HG03354 (cell line): ENCODE measurements at regions not wholly inside any gene's neighbourhood (a gene's known extent, or its start where the extent isn't known, plus 50 kb on each side); places are given as distances from the start of the nearest gene placed in this dataset.
"Not testable (repeated sequence)": the region's sequence is repeated elsewhere in the genome, so short reads cannot be mapped to it uniquely, and the experiment has no call there.

ENCODE experiments used
- ATAC-seq: cut with Tn5 transposase; IDR thresholded peaks from one replicate; pipeline ENCODE4 v1.9.1; 2021; ENCODE audit warnings: mild to moderate bottlenecking; ENCODE audit not compliant: unreplicated experiment, poor library complexity, severe bottlenecking

GRCh38 chr2:143850084-143850483 is 669.8 kb downstream of the ZEB2 start:
- no peak for ATAC-seq

- no peak for ATAC-seq
These were observed 672.7 kb downstream of the ZEB2 start for GRCh38 chr2:143847257-143847656.

- no peak for ATAC-seq
These were observed 674.9 kb downstream of the ZEB2 start for GRCh38 chr2:143844986-143845385.

GRCh38 chr2:143843686-143844085 is 676.2 kb downstream of the ZEB2 start:
- ATAC-seq, result no peak

GRCh38 chr2:143842836-143843235 is 677.1 kb downstream of the ZEB2 start:
- no peak for ATAC-seq

GRCh38 chr2:143841935-143842334 is 678.0 kb downstream of the ZEB2 start:
- ATAC-seq, result no peak

GRCh38 chr2:143840601-143841000 is 679.3 kb downstream of the ZEB2 start:
- ATAC-seq, result no peak

- ATAC-seq, result no peak
These were observed 679.7 kb downstream of the ZEB2 start for GRCh38 chr2:143840194-143840593.

GRCh38 chr2:143839456-143839855 is 680.5 kb downstream of the ZEB2 start:
- ATAC-seq, result no peak

- ATAC-seq, result not testable (repeated sequence)
These were observed 682.9 kb downstream of the ZEB2 start for GRCh38 chr2:143837055-143837454.

GRCh38 chr2:143835481-143835880 is 684.4 kb downstream of the ZEB2 start:
- ATAC-seq, result no peak

- no peak for ATAC-seq
These were observed 686.8 kb downstream of the ZEB2 start for GRCh38 chr2:143833015-143833660.

- ATAC-seq, result no peak
These were observed 689.4 kb downstream of the ZEB2 start for GRCh38 chr2:143830476-143830875.

- ATAC-seq, result no peak
These were observed 691.0 kb downstream of the ZEB2 start for GRCh38 chr2:143828763-143829537.

- no peak for ATAC-seq
These were observed 695.1 kb downstream of the ZEB2 start for GRCh38 chr2:143824791-143825190.

GRCh38 chr2:143823876-143824275 is 694.7 kb downstream of the ARHGAP15 start:
- ATAC-seq, result no peak

GRCh38 chr2:143823296-143823695 is 694.1 kb downstream of the ARHGAP15 start:
- no peak for ATAC-seq

GRCh38 chr2:143822736-143823135 is 693.5 kb downstream of the ARHGAP15 start:
- ATAC-seq, result no peak

- no peak for ATAC-seq
These were observed 690.5 kb downstream of the ARHGAP15 start for GRCh38 chr2:143819764-143820163.

GRCh38 chr2:143819190-143819735 is 690.0 kb downstream of the ARHGAP15 start:
- no peak for ATAC-seq
